ENCODE measurements at regions not wholly inside any gene's neighbourhood (a gene's known extent, or its start where the extent isn't known, plus 50 kb on each side); places are given as distances from the start of the nearest gene placed in this dataset.
"Not testable (repeated sequence)": the region's sequence is repeated elsewhere in the genome, so short reads cannot be mapped to it uniquely, and the experiment has no call there.

- not testable (repeated sequence) for H3K4me3 ChIP-seq (ENCODE audit: low read length); H3K36me3 ChIP-seq (replicated peaks; ENCODE audit: low read depth, low read length); H3K79me2 ChIP-seq (ENCODE audit: low read length); H3K9ac ChIP-seq (ENCODE audit: low read length); H3K4me1 ChIP-seq (ENCODE audit: low read length); H2AFZ ChIP-seq (ENCODE audit: low read depth, low read length); H3K9me3 ChIP-seq (ENCODE audit: insufficient read depth, low read length); H3K4me2 ChIP-seq (ENCODE audit: low read length); H4K20me1 ChIP-seq (ENCODE audit: insufficient read depth, low read length); H3K27me3 ChIP-seq (ENCODE audit: low read depth, low read length); H3K27ac ChIP-seq (ENCODE audit: low read length)
Measured at GRCh38 chr7:153748885-153749284, 303.3 kb upstream of the DPP6 start.

- not testable (repeated sequence) for H3K27me3 ChIP-seq (ENCODE audit: low read depth, low read length); H3K9me3 ChIP-seq (ENCODE audit: insufficient read depth, low read length); H3K36me3 ChIP-seq (replicated peaks; ENCODE audit: low read depth, low read length); H3K4me1 ChIP-seq (ENCODE audit: low read length); H2AFZ ChIP-seq (ENCODE audit: low read depth, low read length); H3K9ac ChIP-seq (ENCODE audit: low read length); H3K4me2 ChIP-seq (ENCODE audit: low read length); H4K20me1 ChIP-seq (ENCODE audit: insufficient read depth, low read length); H3K4me3 ChIP-seq (ENCODE audit: low read length); H3K27ac ChIP-seq (ENCODE audit: low read length); H3K79me2 ChIP-seq (ENCODE audit: low read length)
Measured at GRCh38 chr7:153765869-153766268, 286.3 kb upstream of the DPP6 start.

- not testable (repeated sequence) for H3K79me2 ChIP-seq (ENCODE audit: low read length); H3K9me3 ChIP-seq (ENCODE audit: insufficient read depth, low read length); H3K27me3 ChIP-seq (ENCODE audit: low read depth, low read length); H3K36me3 ChIP-seq (replicated peaks; ENCODE audit: low read depth, low read length); H2AFZ ChIP-seq (ENCODE audit: low read depth, low read length); H3K4me3 ChIP-seq (ENCODE audit: low read length); H3K27ac ChIP-seq (ENCODE audit: low read length); H3K4me1 ChIP-seq (ENCODE audit: low read length); H4K20me1 ChIP-seq (ENCODE audit: insufficient read depth, low read length); H3K9ac ChIP-seq (ENCODE audit: low read length); H3K4me2 ChIP-seq (ENCODE audit: low read length)
Measured at GRCh38 chr7:153766926-153767325, 285.3 kb upstream of the DPP6 start.

GRCh38 chr7:153772966-153773365 lies 279.2 kb upstream of the DPP6 start:
- Histone ChIP-seq H3K4me1 (ENCODE audit: low read length) (no peaks in the 10 kb centered on the region), H4K20me1 (ENCODE audit: insufficient read depth, low read length) (no peaks in the 10 kb centered on the region), H3K4me3 (ENCODE audit: low read length) (no peak overlapping the region), H3K27me3 (ENCODE audit: low read depth, low read length) (no peaks in the 10 kb centered on the region), H3K36me3 (replicated peaks; ENCODE audit: low read depth, low read length) (no peaks in the 10 kb centered on the region), H3K9me3 (ENCODE audit: insufficient read depth, low read length) (no peaks in the 10 kb centered on the region), H2AFZ (ENCODE audit: low read depth, low read length) (no peak overlapping the region), H3K27ac (ENCODE audit: low read length) (no peak overlapping the region), H3K9ac (ENCODE audit: low read length) (no peak overlapping the region), H3K4me2 (ENCODE audit: low read length) (no peak overlapping the region), H3K79me2 (ENCODE audit: low read length) (no peaks in the 10 kb centered on the region)
- no peak for TF ChIP-seq CTCF (IDR thresholded peaks at IDR 0.05; ENCODE audit: low read depth, low read length)
- no peak for TF ChIP-seq EZH2phosphoT487 (IDR thresholded peaks at IDR 0.05; ENCODE audit: low read depth)

- not testable (repeated sequence) for H3K27ac ChIP-seq (ENCODE audit: low read length); H3K27me3 ChIP-seq (ENCODE audit: low read depth, low read length); H3K4me2 ChIP-seq (ENCODE audit: low read length); H4K20me1 ChIP-seq (ENCODE audit: insufficient read depth, low read length); H3K4me3 ChIP-seq (ENCODE audit: low read length); H3K9me3 ChIP-seq (ENCODE audit: insufficient read depth, low read length); H3K4me1 ChIP-seq (ENCODE audit: low read length); H3K79me2 ChIP-seq (ENCODE audit: low read length); H2AFZ ChIP-seq (ENCODE audit: low read depth, low read length); H3K9ac ChIP-seq (ENCODE audit: low read length); H3K36me3 ChIP-seq (replicated peaks; ENCODE audit: low read depth, low read length)
Measured at GRCh38 chr7:153776940-153777339, 275.3 kb upstream of the DPP6 start.

- H3K27me3 ChIP-seq (ENCODE audit: low read depth, low read length); H2AFZ ChIP-seq (ENCODE audit: low read depth, low read length); H3K9me3 ChIP-seq (ENCODE audit: insufficient read depth, low read length); H3K79me2 ChIP-seq (ENCODE audit: low read length); H4K20me1 ChIP-seq (ENCODE audit: insufficient read depth, low read length); H3K36me3 ChIP-seq (replicated peaks; ENCODE audit: low read depth, low read length): not testable (repeated sequence)
- peak overlapping the region; percentile 26; the same call in 1 of the 2 replicates for H3K4me3 ChIP-seq (ENCODE audit: low read length)
- peaks cover 22% of the 10 kb centered on the region for H3K4me1 ChIP-seq (ENCODE audit: low read length)
- peak overlapping the region; percentile 79 for H3K27ac ChIP-seq (ENCODE audit: low read length)
- H3K4me2 ChIP-seq (ENCODE audit: low read length): peak overlapping the region; percentile 45
- peak overlapping the region; percentile 24; the same call in 1 of the 2 replicates for H3K9ac ChIP-seq (ENCODE audit: low read length)
Measured at GRCh38 chr7:153797363-153797762, 254.8 kb upstream of the DPP6 start.
